HG03039 (cell line): ENCODE measurements at regions not wholly inside any gene's neighbourhood (a gene's known extent, or its start where the extent isn't known, plus 50 kb on each side); places are given as distances from the start of the nearest gene placed in this dataset.
A peak's percentile ranks its signal among the peaks of the same experiment; 100 is the strongest.

Experiments used
- ATAC-seq: cut with Tn5 transposase; IDR thresholded peaks from one replicate; pipeline ENCODE4 v1.9.1; 2021; ENCODE audit warnings: mild to moderate bottlenecking, moderate library complexity; ENCODE audit not compliant: unreplicated experiment

- ATAC-seq = no peak
Measured at GRCh38 chr4:163755013-163755412, 260.5 kb downstream of the TMA16 start.

DNA sequence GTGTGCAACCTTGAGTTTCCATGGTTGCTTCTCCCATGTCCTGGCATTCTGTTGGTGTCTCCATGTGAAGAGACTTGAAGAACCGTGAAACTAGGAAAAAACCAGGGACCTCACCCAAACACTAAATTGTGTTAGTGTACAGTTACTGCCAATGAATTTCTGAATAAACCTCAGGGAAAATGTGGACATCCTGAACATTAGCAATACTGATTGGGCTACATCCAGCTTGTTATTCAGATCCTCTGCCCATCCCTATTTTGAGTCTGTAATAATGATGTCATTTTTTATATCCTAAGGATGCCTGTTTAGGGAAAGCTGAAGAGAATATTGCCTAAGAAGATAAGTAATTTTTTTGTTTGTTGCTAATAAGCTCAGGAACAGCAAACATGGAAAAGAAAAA, 262.7 kb downstream of the TMA16 start:
- no peak for ATAC-seq

DNA sequence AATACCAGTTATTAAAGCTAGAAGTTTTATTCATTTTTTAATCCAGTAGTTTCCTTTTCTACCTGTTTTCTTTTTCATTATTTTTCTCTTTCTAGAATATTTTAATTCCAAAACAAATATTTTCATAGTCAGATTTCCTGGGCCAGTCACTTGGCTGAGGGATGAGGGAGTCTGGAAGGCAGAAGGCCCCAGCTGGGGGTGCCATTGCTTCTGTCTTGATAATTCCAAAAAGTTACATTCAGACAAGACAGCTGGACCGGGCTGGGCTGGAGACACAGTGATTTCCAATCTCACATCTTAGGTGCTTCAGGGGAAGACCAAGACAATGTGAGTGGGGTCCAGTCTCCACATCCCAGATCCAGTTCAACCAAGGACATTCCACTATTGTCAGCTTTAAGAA, 263.5 kb downstream of the TMA16 start:
- ATAC-seq = no peak

- ATAC-seq = no peak
Measured at GRCh38 chr4:163762741-163763140, 268.3 kb downstream of the TMA16 start.

DNA sequence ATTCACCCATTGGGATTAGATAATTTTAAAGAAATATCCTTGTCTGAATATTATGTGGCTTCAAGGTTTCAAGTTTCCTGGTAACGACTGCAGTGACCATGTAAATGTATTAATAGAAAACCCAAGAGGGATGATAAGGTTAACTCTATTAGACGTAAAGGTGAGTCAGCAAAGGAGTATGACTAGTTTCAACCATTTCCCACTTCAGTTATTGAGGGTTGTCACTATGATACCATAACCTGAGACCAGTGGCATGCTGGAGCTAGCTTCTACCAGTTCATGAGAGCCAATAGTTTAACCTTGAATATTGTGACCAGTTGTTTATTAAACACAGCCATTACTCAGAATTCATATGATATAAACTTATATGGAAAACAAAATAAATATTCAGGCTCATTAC, 270.1 kb downstream of the TMA16 start:
- no peak for ATAC-seq

DNA sequence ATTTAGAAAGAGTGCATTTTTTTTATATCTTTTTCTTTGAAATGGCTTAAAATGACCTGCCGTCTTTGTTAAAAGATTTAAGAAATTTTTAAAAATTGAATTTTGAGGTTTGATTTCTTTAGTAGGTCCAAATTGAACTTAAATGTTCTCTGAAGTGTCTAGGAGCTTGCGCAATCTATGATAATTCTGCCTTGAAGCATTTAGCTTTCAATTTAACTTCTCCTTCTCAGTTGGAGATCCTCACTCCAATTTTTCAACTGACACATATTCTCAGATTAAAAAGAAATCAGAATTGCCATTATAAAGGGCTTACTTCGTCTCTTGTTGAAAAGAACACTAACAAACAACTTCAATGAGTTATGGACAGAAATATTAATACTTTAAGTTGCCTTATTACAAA, 273.5 kb downstream of the TMA16 start:
- no peak for ATAC-seq

GRCh38 chr4:163772238-163772637, 277.7 kb downstream of the TMA16 start:
- no peak for ATAC-seq

GRCh38 chr4:163773940-163774339, 279.4 kb downstream of the TMA16 start:
- ATAC-seq = no peak

GRCh38 chr4:163776957-163777356, 282.5 kb downstream of the TMA16 start:
- ATAC-seq = no peak

- ATAC-seq = no peak
Measured at GRCh38 chr4:163781726-163782125, 287.2 kb downstream of the TMA16 start.

DNA sequence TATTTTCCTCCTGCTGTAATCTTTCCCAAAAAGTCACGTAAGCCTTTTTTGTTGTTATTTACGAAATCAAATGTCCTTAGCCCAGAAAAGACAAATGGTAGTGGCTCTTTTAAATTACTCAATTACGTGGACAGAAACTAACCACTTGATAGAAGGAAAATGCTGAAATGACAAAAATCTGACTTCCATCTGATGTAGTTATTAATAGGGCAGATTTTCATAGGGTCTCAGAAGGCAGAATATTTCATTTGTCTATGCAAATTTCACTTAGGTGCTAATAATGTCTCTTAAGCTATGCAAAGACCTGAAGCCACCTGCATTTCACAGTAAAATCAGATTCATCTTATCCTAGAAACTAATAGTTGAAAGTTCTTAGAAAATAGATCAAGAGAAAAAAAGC, 295.7 kb downstream of the TMA16 start:
- ATAC-seq = no peak

DNA sequence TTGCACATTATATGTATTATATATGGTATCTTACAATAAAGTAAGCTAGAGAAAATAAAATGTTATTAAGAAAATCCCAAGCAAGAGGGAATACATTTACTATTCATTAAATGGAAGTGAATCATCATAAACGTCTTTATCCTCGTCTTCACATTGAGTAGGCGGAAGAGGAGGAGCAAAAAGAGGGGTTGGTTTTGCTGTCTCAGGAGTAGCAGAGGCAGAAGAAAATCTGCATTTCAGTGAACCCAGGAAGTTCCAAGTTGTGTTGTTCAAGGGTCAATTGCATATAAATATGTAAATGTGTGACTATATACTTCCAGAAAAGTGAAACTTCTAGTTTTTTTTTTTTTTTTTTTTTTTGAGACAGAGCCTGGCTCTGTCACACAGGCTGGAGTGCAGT, 301.4 kb downstream of the TMA16 start:
- no peak for ATAC-seq

- no peak for ATAC-seq
Measured at GRCh38 chr4:163804001-163804400, 309.5 kb downstream of the TMA16 start.

- ATAC-seq = no peak
Measured at GRCh38 chr4:163806653-163807052, 312.2 kb downstream of the TMA16 start.

DNA sequence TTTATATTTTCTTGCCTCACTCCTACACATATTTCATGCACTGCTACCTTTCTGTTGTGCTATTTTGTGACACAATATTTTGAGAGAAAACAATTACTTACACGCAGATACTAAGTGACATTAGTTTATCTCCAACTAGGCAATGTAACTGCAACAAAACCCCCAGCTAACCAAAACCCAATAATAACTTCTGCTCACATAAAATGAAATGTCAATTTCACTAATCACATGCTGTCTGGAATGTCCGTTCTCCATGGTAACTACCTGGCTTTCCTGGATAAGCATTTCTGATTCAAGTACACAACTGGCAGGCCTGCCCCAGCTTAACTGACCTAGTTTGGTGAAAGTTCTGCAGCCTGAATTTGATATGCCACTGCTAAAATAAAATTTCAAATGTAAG, 313.5 kb downstream of the TMA16 start:
- no peak for ATAC-seq

DNA sequence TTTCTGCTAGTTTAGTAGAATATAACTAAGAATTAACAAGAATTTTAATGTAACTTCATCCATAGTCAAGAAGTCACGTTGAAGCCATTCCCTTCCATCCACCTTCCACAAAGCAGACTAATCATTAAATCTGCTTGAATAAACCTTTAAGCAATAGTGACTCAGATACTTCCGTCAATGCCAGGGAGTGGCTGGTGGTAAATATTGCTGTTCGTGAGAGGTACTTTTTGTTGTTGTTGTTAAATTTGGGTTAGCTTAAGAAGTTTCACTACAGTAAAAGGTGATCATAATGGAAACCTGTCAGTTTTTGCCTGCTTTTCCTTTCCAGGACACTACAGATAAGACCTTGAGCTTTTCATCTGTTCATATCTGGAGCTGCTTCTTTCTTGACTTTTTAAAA, 316.3 kb downstream of the TMA16 start:
- peak; percentile 57 for ATAC-seq

- ATAC-seq = peak; percentile 51
Measured at GRCh38 chr4:163815776-163816175, 321.3 kb downstream of the TMA16 start.

- ATAC-seq = no peak
Measured at GRCh38 chr4:163816494-163816893, 322.0 kb downstream of the TMA16 start.

DNA sequence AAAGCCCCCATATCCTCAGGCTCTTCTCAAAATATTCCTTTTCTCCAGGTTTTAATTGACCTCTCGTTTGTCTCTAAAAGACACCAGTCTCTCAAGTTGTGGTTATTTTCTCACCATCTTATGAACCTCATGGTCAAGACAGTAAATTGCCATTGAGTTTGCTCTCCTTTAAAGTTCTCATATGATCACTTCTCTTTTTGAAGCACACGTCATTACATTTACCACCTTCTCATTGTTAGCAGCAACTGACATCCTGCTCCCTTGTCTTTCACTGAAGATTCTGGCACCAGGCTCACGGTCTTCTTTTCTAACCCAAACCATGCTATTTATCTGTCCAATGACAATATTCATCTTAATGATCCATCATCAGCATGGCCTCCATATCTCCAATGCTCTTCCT, 324.2 kb downstream of the TMA16 start:
- ATAC-seq = no peak

DNA sequence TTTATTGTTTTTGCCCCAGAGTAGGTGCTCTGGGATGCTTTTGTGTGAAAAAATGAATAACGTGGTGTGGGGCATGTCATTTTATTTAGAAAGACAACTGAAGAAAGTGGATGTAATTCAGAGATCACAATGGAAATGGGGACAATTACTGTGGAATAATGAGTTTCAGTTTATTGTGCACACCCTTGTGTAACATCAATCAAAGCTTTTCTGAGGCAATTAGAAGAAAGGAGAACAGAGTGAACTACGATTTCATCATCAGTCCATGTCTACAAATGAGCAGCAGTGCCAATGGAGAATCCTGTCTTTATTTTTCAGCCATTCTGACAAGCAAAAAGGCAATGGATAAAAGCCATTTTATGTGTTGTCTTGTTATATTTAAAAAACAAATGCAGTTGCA, 339.2 kb downstream of the TMA16 start:
- ATAC-seq = no peak

- ATAC-seq = no peak
Measured at GRCh38 chr4:163846008-163846407, 351.5 kb downstream of the TMA16 start.

GRCh38 chr4:163852246-163852645, 357.8 kb downstream of the TMA16 start:
- no peak for ATAC-seq

DNA sequence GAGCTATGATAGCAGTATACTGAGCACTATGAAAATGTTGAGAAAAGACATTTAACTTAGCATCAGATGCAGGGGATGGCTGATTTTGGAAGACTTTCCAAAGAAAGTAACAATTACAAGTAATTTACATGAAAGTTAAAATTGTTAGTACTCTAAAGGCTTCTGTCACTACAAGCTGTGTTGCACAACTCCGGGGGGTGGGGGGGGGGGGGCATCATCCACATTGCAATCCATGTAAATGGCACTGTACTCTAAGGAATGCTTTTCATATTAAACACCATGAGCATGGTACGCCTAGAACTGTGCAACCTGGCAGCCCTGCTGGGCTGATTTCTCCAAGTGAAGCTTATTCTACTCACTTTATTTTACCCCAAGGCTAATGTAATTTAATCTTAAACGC, 363.4 kb downstream of the TMA16 start:
- ATAC-seq = no peak

DNA sequence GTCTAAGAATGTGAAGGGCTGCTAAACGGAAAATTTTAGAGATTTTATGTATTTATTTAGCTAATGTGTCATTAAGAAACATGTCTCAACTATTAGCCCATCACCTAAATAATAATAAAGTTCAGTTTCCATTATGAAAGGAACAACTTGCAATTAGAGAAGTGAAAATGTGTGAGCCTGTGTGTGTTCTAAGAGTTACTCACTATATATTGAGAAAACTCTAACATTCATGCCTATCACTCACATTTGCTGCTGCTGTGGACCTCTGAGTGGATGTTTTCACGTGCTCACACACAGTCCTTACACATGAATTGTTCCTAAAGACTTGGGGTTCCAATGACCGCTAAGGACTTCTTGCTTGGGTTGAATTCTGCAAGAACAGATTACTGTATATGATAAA, 364.0 kb downstream of the TMA16 start:
- ATAC-seq = no peak
